Fibroblast of lung (primary cell): ENCODE measurements at regions not wholly inside any gene's neighbourhood (a gene's known extent, or its start where the extent isn't known, plus 50 kb on each side); places are given as distances from the start of the nearest gene placed in this dataset.

Source experiments
- CTCF ChIP-seq, 2 donors: IDR thresholded peaks in 1 of 2; conservative IDR thresholded peaks in 1 of 2; 1 replicate in 1 of 2; 2 replicates in 1 of 2; pipeline ENCODE4 v1.5.1; 2011 to 2012; ENCODE audit warnings: low read length in 2 of 2, control low read depth in 1 of 2, inconsistent platforms in 1 of 2, low read depth in 1 of 2, mild to moderate bottlenecking in 1 of 2
- EZH2 ChIP-seq: IDR thresholded peaks from 2 replicates; pipeline ENCODE4 v1.5.1; 2012; ENCODE audit warnings: low read length, control low read depth, mild to moderate bottlenecking; ENCODE audit errors: missing control alignments

GRCh38 chr7:136369225-136369624, 392.1 kb upstream of the MTPN start:
- TF ChIP-seq CTCF (conservative IDR thresholded peaks at IDR 0.05 in 1 of 2, IDR thresholded peaks at IDR 0.05 in 1 of 2; ENCODE audit: low read depth in 1 of 2, low read length in 2 of 2): no peak
- no peak for TF ChIP-seq EZH2
